HFF-Myc (cell line): ENCODE measurements at regions not wholly inside any gene's neighbourhood (a gene's known extent, or its start where the extent isn't known, plus 50 kb on each side); places are given as distances from the start of the nearest gene placed in this dataset.

Experiments used
- DNase-seq: peaks from one replicate; pipeline ENCODE4 v3.0.0-alpha.2; 2011; ENCODE audit warnings: low read depth; ENCODE audit errors: extremely low read depth
- H3K4me3 ChIP-seq: replicated peaks from 2 replicates; pipeline ENCODE4 v1.5.1; 2011; ENCODE audit warnings: low read depth, mild to moderate bottlenecking, control low read depth, low read length
- TF ChIP-seq, protein P1 (sequence below): IDR thresholded peaks from 2 replicates; pipeline ENCODE4 v1.5.1; 2012; ENCODE audit warnings: mild to moderate bottlenecking, low read depth, low read length, control low read depth; ENCODE audit errors: missing control alignments

DNA sequence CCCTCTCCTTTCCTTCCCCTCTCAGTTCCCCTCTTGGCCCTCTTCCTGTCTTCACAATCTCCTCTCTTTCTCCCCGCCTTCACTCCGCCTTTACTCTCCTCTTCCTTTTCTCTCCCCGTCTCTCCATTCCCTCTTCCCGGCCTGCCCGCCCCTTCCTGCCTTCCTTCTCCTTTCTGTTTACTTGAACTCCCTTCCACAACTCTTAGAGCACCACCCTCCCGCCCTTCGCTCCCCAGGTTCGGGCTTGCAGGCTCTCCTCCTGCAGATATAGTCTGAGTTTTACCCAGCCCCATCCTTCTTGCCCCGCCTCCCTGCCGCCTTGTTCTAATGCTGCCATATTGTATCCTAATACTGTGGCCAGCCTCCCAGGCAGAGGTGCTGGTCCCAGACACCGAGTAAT lies 201.5 kb upstream of the N4BP1 start:
- DNase-seq = no peak
- H3K4me3 ChIP-seq = no peak overlapping the region
- TF ChIP-seq, protein P1, sequence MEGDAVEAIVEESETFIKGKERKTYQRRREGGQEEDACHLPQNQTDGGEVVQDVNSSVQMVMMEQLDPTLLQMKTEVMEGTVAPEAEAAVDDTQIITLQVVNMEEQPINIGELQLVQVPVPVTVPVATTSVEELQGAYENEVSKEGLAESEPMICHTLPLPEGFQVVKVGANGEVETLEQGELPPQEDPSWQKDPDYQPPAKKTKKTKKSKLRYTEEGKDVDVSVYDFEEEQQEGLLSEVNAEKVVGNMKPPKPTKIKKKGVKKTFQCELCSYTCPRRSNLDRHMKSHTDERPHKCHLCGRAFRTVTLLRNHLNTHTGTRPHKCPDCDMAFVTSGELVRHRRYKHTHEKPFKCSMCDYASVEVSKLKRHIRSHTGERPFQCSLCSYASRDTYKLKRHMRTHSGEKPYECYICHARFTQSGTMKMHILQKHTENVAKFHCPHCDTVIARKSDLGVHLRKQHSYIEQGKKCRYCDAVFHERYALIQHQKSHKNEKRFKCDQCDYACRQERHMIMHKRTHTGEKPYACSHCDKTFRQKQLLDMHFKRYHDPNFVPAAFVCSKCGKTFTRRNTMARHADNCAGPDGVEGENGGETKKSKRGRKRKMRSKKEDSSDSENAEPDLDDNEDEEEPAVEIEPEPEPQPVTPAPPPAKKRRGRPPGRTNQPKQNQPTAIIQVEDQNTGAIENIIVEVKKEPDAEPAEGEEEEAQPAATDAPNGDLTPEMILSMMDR = no peak

DNA sequence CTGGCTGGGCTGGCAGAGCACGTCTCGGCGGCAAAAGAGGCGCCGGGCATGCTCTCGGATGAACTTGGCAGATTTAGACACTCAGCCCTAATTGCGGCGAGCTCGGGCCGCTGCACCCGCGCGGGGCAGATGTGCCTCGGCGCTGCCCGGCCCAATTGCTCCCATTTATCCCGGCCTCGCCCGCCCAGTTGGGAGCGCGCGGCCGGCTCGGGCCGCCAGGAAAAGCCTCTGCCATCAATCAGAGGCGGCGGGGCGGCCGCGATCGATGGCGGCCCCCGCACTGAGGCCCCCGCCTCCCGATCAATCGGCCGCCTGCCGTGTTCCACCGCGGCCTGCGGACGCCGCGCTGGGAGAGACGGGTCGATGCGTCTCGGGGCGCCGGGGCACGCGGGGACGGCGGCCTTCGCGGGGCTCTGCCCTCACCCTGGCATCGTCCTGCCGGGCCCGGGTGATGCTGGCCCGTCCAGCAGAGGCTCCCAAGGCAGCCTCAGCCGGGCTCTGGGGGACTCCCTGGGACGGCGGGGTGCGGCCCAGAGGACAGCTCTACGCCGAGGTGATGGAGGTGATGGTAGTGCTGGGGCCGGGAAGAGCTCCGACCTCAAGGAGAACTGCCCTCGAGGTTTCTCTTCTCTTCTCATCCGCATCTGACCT lies 200.9 kb upstream of the N4BP1 start:
- no peak overlapping the region for H3K4me3 ChIP-seq
- DNase-seq = no peak
- TF ChIP-seq, protein P1 = no peak

DNA sequence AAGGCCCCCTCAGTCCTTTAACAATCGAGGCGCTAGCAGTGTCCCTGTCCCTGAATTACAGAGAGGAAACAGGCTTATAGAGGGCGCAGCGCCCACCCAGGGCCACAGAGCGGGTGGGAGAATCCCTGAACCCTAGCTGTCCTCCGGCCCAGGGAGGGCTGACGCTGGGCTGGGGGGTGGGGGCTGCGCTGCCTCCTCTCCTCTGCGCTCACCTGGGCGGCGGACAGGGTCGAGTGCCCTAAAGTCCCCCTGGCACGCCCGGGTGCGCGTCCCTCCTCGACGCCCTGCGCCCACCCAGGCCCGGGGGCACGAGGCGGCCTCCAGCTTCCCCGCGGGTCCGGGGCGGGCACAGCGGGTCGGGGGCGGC lies 200.4 kb upstream of the N4BP1 start:
- no peak for DNase-seq
- H3K4me3 ChIP-seq = no peak overlapping the region
- TF ChIP-seq, protein P1 = no peak

DNA sequence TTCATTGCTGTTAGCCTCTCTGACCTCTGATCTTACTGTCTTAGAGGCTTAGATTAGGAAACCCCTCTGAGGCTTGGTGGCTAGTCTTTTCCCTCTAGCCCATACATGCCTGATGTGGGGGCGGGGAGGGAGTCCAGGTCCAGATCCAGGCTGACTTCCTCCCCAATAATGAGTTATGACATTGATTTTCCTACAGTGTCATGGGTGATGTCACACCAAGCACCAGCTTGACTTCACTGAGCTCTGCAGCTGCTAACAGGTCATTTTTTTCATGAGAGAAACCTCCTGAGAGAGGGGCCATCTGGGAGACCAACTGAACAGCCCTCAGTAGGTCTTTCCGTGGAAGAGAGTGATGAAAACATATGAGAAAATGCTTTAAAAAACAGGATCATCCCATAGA lies 180.2 kb upstream of the N4BP1 start:
- H3K4me3 ChIP-seq = no peak overlapping the region
- TF ChIP-seq, protein P1 = no peak
- no peak for DNase-seq

DNA sequence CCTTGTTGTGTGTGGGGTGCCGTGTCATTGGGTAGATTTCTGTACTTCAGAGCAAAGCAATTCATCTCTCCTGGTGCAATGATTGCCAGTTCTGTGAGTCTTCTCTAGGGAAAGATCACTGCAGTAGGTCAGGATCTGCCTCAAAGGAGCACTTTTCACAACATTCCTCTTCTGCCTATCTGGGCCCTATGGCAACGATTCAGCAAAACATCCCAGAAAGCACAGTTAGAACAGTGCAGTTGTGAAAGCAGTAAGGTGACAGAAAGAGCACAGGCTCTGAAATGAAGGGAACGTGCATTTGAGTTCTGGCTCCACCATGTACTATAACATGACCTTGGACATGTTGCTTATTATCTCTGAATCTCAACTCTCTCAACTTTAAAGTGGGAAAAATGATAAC lies 178.5 kb upstream of the N4BP1 start:
- TF ChIP-seq, protein P1 = no peak
- H3K4me3 ChIP-seq = no peak overlapping the region
- no peak for DNase-seq

DNA sequence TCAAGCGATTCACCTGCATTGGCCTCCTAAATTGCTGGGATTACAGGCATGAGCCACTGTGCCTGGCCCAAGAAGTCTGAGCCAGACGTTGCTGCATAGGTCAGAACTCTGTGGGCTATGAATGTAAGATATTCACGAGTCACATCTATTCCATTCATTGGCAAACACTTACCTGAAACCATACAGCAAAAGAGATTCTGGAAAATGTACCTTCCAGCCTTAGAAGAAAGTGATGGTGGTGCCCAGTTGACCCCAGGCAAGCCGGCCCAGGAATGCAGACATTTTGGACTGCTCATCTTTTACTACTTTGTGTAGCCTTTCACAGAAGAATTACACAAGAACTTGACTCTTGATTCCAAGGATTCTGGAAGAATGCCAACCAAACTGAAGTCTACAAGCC lies 135.6 kb upstream of the N4BP1 start:
- TF ChIP-seq, protein P1 = no peak
- H3K4me3 ChIP-seq = no peak overlapping the region
- no peak for DNase-seq

DNA sequence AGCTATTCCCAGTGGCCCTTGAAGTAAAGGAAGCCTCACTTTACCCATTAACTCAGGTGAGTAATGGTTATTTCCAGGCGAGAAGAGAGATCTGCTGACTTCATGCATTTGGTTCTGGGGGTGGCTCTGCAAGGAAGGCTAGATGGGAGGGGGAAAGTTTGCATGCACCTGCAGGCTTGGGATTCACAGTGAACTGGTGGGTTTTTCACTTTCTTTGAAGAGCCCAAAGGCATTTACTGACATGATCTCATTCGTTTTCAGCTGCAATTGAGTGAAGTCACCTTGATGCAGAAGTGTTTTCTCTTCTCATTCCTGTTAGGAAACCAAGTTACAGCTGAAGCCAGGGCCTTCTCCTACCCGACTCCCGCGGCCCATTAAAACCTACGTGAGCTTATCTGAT lies 131.0 kb upstream of the N4BP1 start:
- TF ChIP-seq, protein P1 = no peak
- no peak overlapping the region for H3K4me3 ChIP-seq
- DNase-seq = no peak
